GM18520 (cell line): ENCODE measurements at regions not wholly inside any gene's neighbourhood (a gene's known extent, or its start where the extent isn't known, plus 50 kb on each side); places are given as distances from the start of the nearest gene placed in this dataset.
"Not testable (repeated sequence)": the region's sequence is repeated elsewhere in the genome, so short reads cannot be mapped to it uniquely, and the experiment has no call there.

Source experiments
- ATAC-seq: cut with Tn5 transposase; IDR thresholded peaks from one replicate; pipeline ENCODE4 v1.9.1; 2021; ENCODE audit not compliant: unreplicated experiment

- ATAC-seq = no peak
Measured at GRCh38 chr3:87796137-87796842, 262.5 kb downstream of the CGGBP1 start.

GRCh38 chr3:87795701-87796100, 263.1 kb downstream of the CGGBP1 start:
- no peak for ATAC-seq

- no peak for ATAC-seq
Measured at GRCh38 chr3:87793337-87793877, 265.4 kb downstream of the CGGBP1 start.

- ATAC-seq = no peak
Measured at GRCh38 chr3:87792534-87793336, 266.1 kb downstream of the CGGBP1 start, which contains the start of gene HTR1F. HTR1F (plus strand) TSS chr3:87792706.

- ATAC-seq = no peak
Measured at GRCh38 chr3:87792198-87792533, 266.6 kb downstream of the CGGBP1 start.

- no peak for ATAC-seq
Measured at GRCh38 chr3:87791248-87792027, 267.4 kb downstream of the CGGBP1 start.

- not testable (repeated sequence) for ATAC-seq
Measured at GRCh38 chr3:87789049-87789448, 269.8 kb downstream of the CGGBP1 start.

- no peak for ATAC-seq
Measured at GRCh38 chr3:87788516-87788915, 270.3 kb downstream of the CGGBP1 start.

- ATAC-seq = no peak
Measured at GRCh38 chr3:87780811-87781210, 278.0 kb downstream of the CGGBP1 start.

GRCh38 chr3:87778876-87779275, 279.9 kb downstream of the CGGBP1 start:
- no peak for ATAC-seq

- peak; percentile 92 for ATAC-seq
Measured at GRCh38 chr3:87771337-87772192, 287.2 kb downstream of the CGGBP1 start.

GRCh38 chr3:87766721-87767120, 292.1 kb downstream of the CGGBP1 start:
- no peak for ATAC-seq

- no peak for ATAC-seq
Measured at GRCh38 chr3:87765256-87765655, 293.5 kb downstream of the CGGBP1 start.

GRCh38 chr3:87761795-87762194, 297.0 kb downstream of the CGGBP1 start:
- no peak for ATAC-seq

- ATAC-seq = no peak
Measured at GRCh38 chr3:87761341-87761740, 297.5 kb downstream of the CGGBP1 start.

- no peak for ATAC-seq
Measured at GRCh38 chr3:87756616-87757015, 302.2 kb downstream of the CGGBP1 start.

GRCh38 chr3:87755852-87756251, 303.0 kb downstream of the CGGBP1 start:
- no peak for ATAC-seq

GRCh38 chr3:87742250-87742649, 316.6 kb downstream of the CGGBP1 start:
- no peak for ATAC-seq

GRCh38 chr3:87740894-87741293, 317.9 kb downstream of the CGGBP1 start:
- ATAC-seq = not testable (repeated sequence)

- ATAC-seq = not testable (repeated sequence)
Measured at GRCh38 chr3:87737817-87738216, 321.0 kb downstream of the CGGBP1 start.
